Thymus (tissue), 11 donors: ENCODE measurements at regions not wholly inside any gene's neighbourhood (a gene's known extent, or its start where the extent isn't known, plus 50 kb on each side); places are given as distances from the start of the nearest gene placed in this dataset.

ENCODE experiments used
- DNase-seq, 9 donors: peaks; one replicate each; pipeline ENCODE4 v3.0.0-alpha.2; 2013; ENCODE audit warnings: low spot score in 9 of 9, low read depth in 6 of 9, missing footprints in 1 of 9
- H3K27ac ChIP-seq, 2 donors: one replicate each; pipeline ENCODE4 v1.5.1; 2013; ENCODE audit warnings: control low read depth in 1 of 2, low read depth in 1 of 2, low read length in 1 of 2, mild to moderate bottlenecking in 1 of 2, moderate library complexity in 1 of 2
- H3K27me3 ChIP-seq, 2 donors: one replicate each; pipeline ENCODE4 v1.5.1; 2013; ENCODE audit warnings: low read length in 1 of 2; ENCODE audit not compliant: control insufficient read depth in 2 of 2, insufficient read depth in 1 of 2
- H3K36me3 ChIP-seq, 2 donors: one replicate each; pipeline ENCODE4 v1.5.1; 2013; ENCODE audit warnings: low read length in 1 of 2, mild to moderate bottlenecking in 1 of 2, moderate library complexity in 1 of 2; ENCODE audit not compliant: control insufficient read depth in 2 of 2, insufficient read depth in 2 of 2
- H3K4me1 ChIP-seq, 2 donors: one replicate each; pipeline ENCODE4 v1.5.1; 2013; ENCODE audit warnings: low read length in 2 of 2; ENCODE audit not compliant: control insufficient read depth in 2 of 2, insufficient read depth in 2 of 2
- H3K4me3 ChIP-seq, 2 donors: one replicate each; pipeline ENCODE4 v1.5.1; 2013; ENCODE audit warnings: low read length in 2 of 2, control low read depth in 1 of 2, mild to moderate bottlenecking in 1 of 2
- H3K9me3 ChIP-seq, 2 donors: one replicate each; pipeline ENCODE4 v1.5.1; 2013; ENCODE audit warnings: low read length in 1 of 2, mild to moderate bottlenecking in 1 of 2; ENCODE audit not compliant: control insufficient read depth in 2 of 2, insufficient read depth in 1 of 2
- WGBS: extraction: QIAGEN DNeasy Blood & Tissue Kit; methylation state at CpG from one replicate; pipeline ENCODE4 v1.1.7; 2013; 5-methylcytosine and 5-hydroxymethylcytosine counted together
- donor health status: healthy.

- Histone ChIP-seq H3K27ac (no peak overlapping the region), H3K4me3 (no peak overlapping the region), H3K27me3 (no peaks in the 10 kb centered on the region), H3K4me1 (no peaks in the 10 kb centered on the region), H3K9me3 (no peaks in the 10 kb centered on the region), H3K36me3 (no peaks in the 10 kb centered on the region)
- 86% methylated on average over 3 of the region's 3 CpGs for WGBS
- DNase-seq: no peak
Measured at GRCh38 chr10:62961951-62962523, 145.9 kb upstream of the EGR2 start.

- 97% methylated on average over 9 of the region's 9 CpGs for WGBS
- H3K36me3 ChIP-seq: no peaks in the 10 kb centered on the region
- H3K9me3 ChIP-seq: no peaks in the 10 kb centered on the region
- H3K4me3 ChIP-seq: no peak overlapping the region
- DNase-seq: no peak
- H3K27me3 ChIP-seq: no peaks in the 10 kb centered on the region
- no peaks in the 10 kb centered on the region for H3K4me1 ChIP-seq
- H3K27ac ChIP-seq: no peak overlapping the region
Measured at GRCh38 chr10:62960416-62960815, 144.2 kb upstream of the EGR2 start.

- WGBS: 80% methylated on average over 5 of the region's 5 CpGs
- Histone ChIP-seq H3K9me3 (no peaks in the 10 kb centered on the region), H3K27me3 (no peaks in the 10 kb centered on the region), H3K27ac (no peak overlapping the region), H3K4me3 (no peak overlapping the region), H3K36me3 (no peaks in the 10 kb centered on the region), H3K4me1 (no peaks in the 10 kb centered on the region)
- DNase-seq: no peak
Measured at GRCh38 chr10:62959553-62959952, 143.4 kb upstream of the EGR2 start.

DNA sequence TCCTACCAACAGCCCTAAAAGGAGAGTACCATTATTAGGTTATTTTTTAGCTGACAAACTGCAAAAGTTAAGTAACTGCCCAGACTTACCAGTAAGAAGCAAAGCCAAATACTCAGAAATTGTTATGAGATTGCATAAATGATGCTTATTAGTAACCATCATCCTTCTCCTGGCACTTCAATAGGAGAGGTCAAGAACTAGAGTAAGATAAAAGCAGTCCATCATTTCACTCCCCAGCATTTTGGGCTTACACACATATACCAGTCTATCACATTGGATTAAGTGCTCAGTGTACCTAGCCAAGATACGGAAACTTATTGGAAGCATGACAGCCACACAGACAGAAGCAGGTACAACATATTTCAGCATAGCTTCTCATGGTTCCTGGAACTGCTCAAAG is 142.8 kb upstream of the EGR2 start:
- Histone ChIP-seq H3K4me1 (no peaks in the 10 kb centered on the region), H3K9me3 (no peaks in the 10 kb centered on the region), H3K36me3 (no peaks in the 10 kb centered on the region), H3K4me3 (no peak overlapping the region), H3K27me3 (no peaks in the 10 kb centered on the region), H3K27ac (no peak overlapping the region)
- WGBS: 96% methylated on average over 1 of the region's 1 CpG
- DNase-seq: no peak

DNA sequence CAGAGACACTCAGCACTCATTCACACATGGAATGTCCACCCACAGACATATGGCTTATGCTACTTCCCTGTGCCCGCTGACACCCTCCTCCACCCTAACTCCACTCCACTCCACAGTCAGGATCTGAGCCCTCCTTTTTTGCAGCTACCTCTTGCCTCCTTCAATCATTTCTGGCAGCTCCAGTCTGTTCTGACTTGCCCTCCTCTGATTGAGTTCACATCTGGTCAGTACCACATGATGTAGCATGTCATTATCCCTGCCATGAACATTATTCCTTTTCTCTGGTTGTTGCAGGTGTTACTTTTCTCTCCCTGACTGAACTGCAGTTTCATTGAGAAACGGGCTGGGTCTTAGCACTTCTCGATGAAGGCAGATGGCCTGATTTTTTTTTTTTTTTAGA is 130.1 kb upstream of the EGR2 start:
- Histone ChIP-seq H3K36me3 (no peaks in the 10 kb centered on the region), H3K4me3 (no peak overlapping the region), H3K27ac (no peak overlapping the region), H3K9me3 (peaks cover 0 to 4% of the 10 kb centered on the region in 2 donors), H3K4me1 (no peaks in the 10 kb centered on the region), H3K27me3 (no peaks in the 10 kb centered on the region)
- WGBS: 94% methylated on average over 3 of the region's 3 CpGs
- no peak for DNase-seq

DNA sequence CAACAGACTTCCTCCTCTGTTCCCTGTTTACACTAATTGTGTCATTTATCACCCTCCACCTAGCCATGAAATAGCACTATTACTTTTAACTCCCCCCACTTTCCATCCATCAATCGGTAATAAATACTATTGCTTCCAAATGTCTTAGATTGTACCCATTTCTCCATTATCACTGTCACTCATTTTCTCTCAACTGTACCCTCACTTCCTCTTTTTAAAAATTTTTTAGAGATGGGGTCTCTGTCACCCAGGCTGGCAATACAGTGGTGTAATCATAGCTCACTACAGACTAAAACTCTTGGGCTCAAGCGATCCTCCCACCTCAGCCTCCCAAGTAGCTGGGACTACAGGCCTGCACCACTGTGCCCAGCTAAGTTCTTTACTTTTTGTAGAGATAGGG is 123.5 kb upstream of the EGR2 start:
- H3K27me3 ChIP-seq: no peaks in the 10 kb centered on the region
- H3K4me3 ChIP-seq: no peak overlapping the region
- WGBS: 96% methylated on average over 2 of the region's 2 CpGs
- DNase-seq: no peak
- H3K4me1 ChIP-seq: no peaks in the 10 kb centered on the region
- H3K27ac ChIP-seq: no peak overlapping the region
- H3K36me3 ChIP-seq: no peaks in the 10 kb centered on the region
- no peaks in the 10 kb centered on the region for H3K9me3 ChIP-seq

- Histone ChIP-seq H3K4me1 (no peaks in the 10 kb centered on the region), H3K4me3 (no peak overlapping the region), H3K27ac (no peak overlapping the region), H3K36me3 (no peaks in the 10 kb centered on the region), H3K27me3 (no peaks in the 10 kb centered on the region), H3K9me3 (no peaks in the 10 kb centered on the region)
- DNase-seq: no peak
- WGBS: 94% methylated on average over 5 of the region's 5 CpGs
Measured at GRCh38 chr10:62938672-62939071, 122.5 kb upstream of the EGR2 start.

GRCh38 chr10:62937674-62938073 is 121.5 kb upstream of the EGR2 start:
- no peaks in the 10 kb centered on the region for H3K9me3 ChIP-seq
- H3K27ac ChIP-seq: no peak overlapping the region
- no peaks in the 10 kb centered on the region for H3K36me3 ChIP-seq
- DNase-seq: no peak
- 94% methylated on average over 6 of the region's 6 CpGs for WGBS
- no peaks in the 10 kb centered on the region for H3K4me1 ChIP-seq
- no peaks in the 10 kb centered on the region for H3K27me3 ChIP-seq
- H3K4me3 ChIP-seq: no peak overlapping the region

- no peaks in the 10 kb centered on the region for H3K36me3 ChIP-seq
- H3K27ac ChIP-seq: no peak overlapping the region
- no peak for DNase-seq
- 65% methylated on average over 2 of the region's 2 CpGs for WGBS
- no peak overlapping the region for H3K4me3 ChIP-seq
- H3K9me3 ChIP-seq: no peaks in the 10 kb centered on the region
- H3K4me1 ChIP-seq: no peaks in the 10 kb centered on the region
- no peaks in the 10 kb centered on the region for H3K27me3 ChIP-seq
Measured at GRCh38 chr10:62935022-62935421, 118.9 kb upstream of the EGR2 start.

- H3K9me3 ChIP-seq: no peaks in the 10 kb centered on the region
- DNase-seq: no peak
- no peaks in the 10 kb centered on the region for H3K27me3 ChIP-seq
- no peak overlapping the region for H3K27ac ChIP-seq
- 28% methylated on average over 11 of the region's 11 CpGs for WGBS
- H3K4me1 ChIP-seq: no peaks in the 10 kb centered on the region
- no peak overlapping the region for H3K4me3 ChIP-seq
- no peaks in the 10 kb centered on the region for H3K36me3 ChIP-seq
Measured at GRCh38 chr10:62934258-62934657, 118.1 kb upstream of the EGR2 start.
